Endodermal cell (in vitro differentiated cells): ENCODE measurements at regions not wholly inside any gene's neighbourhood (a gene's known extent, or its start where the extent isn't known, plus 50 kb on each side); places are given as distances from the start of the nearest gene placed in this dataset.
"Not testable (repeated sequence)": the region's sequence is repeated elsewhere in the genome, so short reads cannot be mapped to it uniquely, and the experiment has no call there.

ENCODE experiments used
- DNase-seq: peaks from one replicate; pipeline ENCODE4 v3.0.0-alpha.2; 2017
- H3K27ac ChIP-seq: 2 replicates; pipeline ENCODE4 v1.5.1; 2013; ENCODE audit warnings: mild to moderate bottlenecking, low read depth, low read length, moderate library complexity
- H3K27me3 ChIP-seq: 2 replicates; pipeline ENCODE4 v1.6.1; 2013; ENCODE audit warnings: mild to moderate bottlenecking, low read length, moderate library complexity; ENCODE audit not compliant: insufficient read depth, control insufficient read depth, poor library complexity, severe bottlenecking
- H3K36me3 ChIP-seq: 2 replicates; pipeline ENCODE4 v1.7.0; 2013; ENCODE audit warnings: mild to moderate bottlenecking, low read length, moderate library complexity; ENCODE audit not compliant: control insufficient read depth, insufficient read depth
- H3K4me1 ChIP-seq: one replicate; pipeline ENCODE4 v1.7.0; 2013; ENCODE audit warnings: low read length; ENCODE audit not compliant: control insufficient read depth, insufficient read depth
- H3K4me3 ChIP-seq: 2 replicates; pipeline ENCODE4 v1.5.1; 2013; ENCODE audit warnings: mild to moderate bottlenecking, low read length, moderate library complexity
- H3K9ac ChIP-seq: 2 replicates; pipeline ENCODE4 v1.6.1; 2013; ENCODE audit warnings: mild to moderate bottlenecking, low read length, moderate library complexity; ENCODE audit not compliant: poor library complexity, severe bottlenecking; ENCODE audit errors: extremely low read depth
- H3K9me3 ChIP-seq: 2 replicates; pipeline ENCODE4 v1.6.1; 2013; ENCODE audit warnings: mild to moderate bottlenecking, low read length, moderate library complexity; ENCODE audit not compliant: control insufficient read depth
- H3K27ac Mint-ChIP-seq: 2 replicates; pipeline ENCODE4 v1.8.0; 2020; ENCODE audit warnings: mixed read lengths
- H3K27me3 Mint-ChIP-seq: 2 replicates; pipeline ENCODE4 v1.8.0; 2021; ENCODE audit warnings: mild to moderate bottlenecking, mixed read lengths; ENCODE audit not compliant: insufficient read depth
- H3K36me3 Mint-ChIP-seq: 2 replicates; pipeline ENCODE4 v1.8.0; 2020; ENCODE audit warnings: low read depth, mixed read lengths
- H3K4me1 Mint-ChIP-seq: 2 replicates; pipeline ENCODE4 v1.8.0; 2020; ENCODE audit warnings: mixed read lengths
- H3K4me3 Mint-ChIP-seq: 2 replicates; pipeline ENCODE4 v1.8.0; 2020; ENCODE audit warnings: mild to moderate bottlenecking, moderate library complexity, mixed read lengths
- H3K9me3 Mint-ChIP-seq: 2 replicates; pipeline ENCODE4 v1.8.0; 2020; ENCODE audit warnings: mild to moderate bottlenecking, mixed read lengths
- WGBS, 2 experiments: methylation state at CpG; one replicate each; pipeline versions ENCODE4 v1.1.5 to v1.1.7; 2013; ENCODE audit warnings: missing lambda C conversion rate in 2 of 2, mixed read lengths in 1 of 2; ENCODE audit not compliant: insufficient coverage in 1 of 2, insufficient read length in 1 of 2; 5-methylcytosine and 5-hydroxymethylcytosine counted together
- TF ChIP-seq, protein P1 (sequence below): fragments of 200-600 bp; sonication (generic); conservative IDR thresholded peaks from 2 replicates; pipeline ENCODE4 v1.5.0; 2021; ENCODE audit warnings: antibody characterized with exemption, mild to moderate bottlenecking

DNA sequence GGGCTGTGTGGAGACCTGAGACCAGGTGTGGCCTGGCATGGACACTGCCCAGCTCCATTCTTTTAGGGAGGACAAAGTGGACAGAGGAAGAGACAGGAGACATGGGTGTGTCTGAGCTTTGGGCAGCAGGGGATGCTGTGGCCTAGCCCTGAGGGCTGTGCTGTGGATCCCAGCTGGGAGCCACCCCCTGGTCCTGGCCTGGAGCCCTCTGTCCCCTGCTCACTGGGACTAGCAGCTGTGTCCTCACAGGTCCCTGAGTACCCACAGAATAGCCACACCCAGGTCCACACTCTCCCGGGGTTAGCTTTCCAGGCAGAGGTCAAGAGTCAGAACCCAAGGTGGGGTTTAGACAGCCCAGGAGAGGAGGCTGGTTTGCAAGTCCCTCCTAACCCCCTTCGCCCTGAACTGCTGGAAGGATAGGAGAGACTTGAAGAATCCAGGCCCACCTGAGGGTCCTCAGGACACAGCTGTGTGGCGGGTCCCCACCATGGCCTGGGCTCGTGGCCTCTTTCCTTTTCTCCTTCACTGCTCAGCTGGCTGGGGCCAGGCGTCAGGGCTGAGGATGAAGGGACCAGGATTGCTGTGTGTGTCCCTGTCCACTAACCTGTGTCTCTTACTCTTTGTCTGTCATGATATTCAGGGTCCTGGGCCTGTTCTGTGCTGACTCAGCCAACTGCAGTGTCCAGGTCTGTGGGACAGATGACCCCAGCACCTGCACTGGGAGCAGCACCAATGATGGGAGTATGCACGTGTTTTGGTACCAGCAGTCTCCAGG is 78.5 kb upstream of the VPREB1 start:
- no peak overlapping the region for H3K4me3 Mint-ChIP-seq
- Histone ChIP-seq H3K36me3 (no peaks in the 10 kb centered on the region), H3K27me3 (peaks cover 95% of the 10 kb centered on the region), H3K27ac (no peak overlapping the region), H3K9ac (no peak overlapping the region), H3K9me3 (no peaks in the 10 kb centered on the region), H3K4me1 (no peaks in the 10 kb centered on the region), H3K4me3 (no peak overlapping the region)
- H3K9me3 Mint-ChIP-seq: no peaks in the 10 kb centered on the region
- H3K27ac Mint-ChIP-seq: no peak overlapping the region
- 52 to 65% methylated on average over 2 to 6 of the region's 6 CpGs for WGBS, 2 experiments
- no peaks in the 10 kb centered on the region for H3K36me3 Mint-ChIP-seq
- peaks cover 1% of the 10 kb centered on the region for H3K4me1 Mint-ChIP-seq
- DNase-seq: no peak
- peaks cover 94% of the 10 kb centered on the region for H3K27me3 Mint-ChIP-seq
- TF ChIP-seq, protein P1, sequence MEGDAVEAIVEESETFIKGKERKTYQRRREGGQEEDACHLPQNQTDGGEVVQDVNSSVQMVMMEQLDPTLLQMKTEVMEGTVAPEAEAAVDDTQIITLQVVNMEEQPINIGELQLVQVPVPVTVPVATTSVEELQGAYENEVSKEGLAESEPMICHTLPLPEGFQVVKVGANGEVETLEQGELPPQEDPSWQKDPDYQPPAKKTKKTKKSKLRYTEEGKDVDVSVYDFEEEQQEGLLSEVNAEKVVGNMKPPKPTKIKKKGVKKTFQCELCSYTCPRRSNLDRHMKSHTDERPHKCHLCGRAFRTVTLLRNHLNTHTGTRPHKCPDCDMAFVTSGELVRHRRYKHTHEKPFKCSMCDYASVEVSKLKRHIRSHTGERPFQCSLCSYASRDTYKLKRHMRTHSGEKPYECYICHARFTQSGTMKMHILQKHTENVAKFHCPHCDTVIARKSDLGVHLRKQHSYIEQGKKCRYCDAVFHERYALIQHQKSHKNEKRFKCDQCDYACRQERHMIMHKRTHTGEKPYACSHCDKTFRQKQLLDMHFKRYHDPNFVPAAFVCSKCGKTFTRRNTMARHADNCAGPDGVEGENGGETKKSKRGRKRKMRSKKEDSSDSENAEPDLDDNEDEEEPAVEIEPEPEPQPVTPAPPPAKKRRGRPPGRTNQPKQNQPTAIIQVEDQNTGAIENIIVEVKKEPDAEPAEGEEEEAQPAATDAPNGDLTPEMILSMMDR: no peak

GRCh38 chr22:22164541-22165272 is 79.9 kb upstream of the VPREB1 start:
- TF ChIP-seq, protein P1: peak; percentile 51
- H3K9ac ChIP-seq: no peak overlapping the region
- no peak for DNase-seq
- no peaks in the 10 kb centered on the region for H3K36me3 Mint-ChIP-seq
- WGBS, 2 experiments: 15 to 48% methylated on average over 3 of the region's 3 CpGs
- no peaks in the 10 kb centered on the region for H3K4me1 ChIP-seq
- H3K27me3 ChIP-seq: peaks cover 84% of the 10 kb centered on the region
- H3K27ac ChIP-seq: no peak overlapping the region
- H3K9me3 ChIP-seq: no peaks in the 10 kb centered on the region
- H3K4me3 ChIP-seq: no peak overlapping the region
- H3K4me3 Mint-ChIP-seq: no peak overlapping the region
- peaks cover 1% of the 10 kb centered on the region for H3K4me1 Mint-ChIP-seq
- H3K27ac Mint-ChIP-seq: no peak overlapping the region
- no peaks in the 10 kb centered on the region for H3K36me3 ChIP-seq
- H3K9me3 Mint-ChIP-seq: peaks cover 2% of the 10 kb centered on the region
- H3K27me3 Mint-ChIP-seq: peaks cover 91% of the 10 kb centered on the region

- H3K9ac ChIP-seq: no peak overlapping the region
- TF ChIP-seq, protein P1: no peak
- H3K4me1 Mint-ChIP-seq: no peaks in the 10 kb centered on the region
- H3K4me3 Mint-ChIP-seq: no peak overlapping the region
- no peak for DNase-seq
- H3K27ac ChIP-seq: no peak overlapping the region
- H3K36me3 Mint-ChIP-seq: no peaks in the 10 kb centered on the region
- no peaks in the 10 kb centered on the region for H3K9me3 ChIP-seq
- peaks cover 84% of the 10 kb centered on the region for H3K27me3 ChIP-seq
- WGBS, 2 experiments: 47 to 66% methylated on average over 3 to 9 of the region's 9 CpGs
- no peaks in the 10 kb centered on the region for H3K36me3 ChIP-seq
- no peak overlapping the region for H3K4me3 ChIP-seq
- H3K4me1 ChIP-seq: no peaks in the 10 kb centered on the region
- no peak overlapping the region for H3K27ac Mint-ChIP-seq
- peaks cover 93% of the 10 kb centered on the region for H3K27me3 Mint-ChIP-seq
- peaks cover 4% of the 10 kb centered on the region for H3K9me3 Mint-ChIP-seq
Observed at GRCh38 chr22:22161924-22162851, 82.4 kb upstream of the VPREB1 start.

GRCh38 chr22:22160768-22161167 is 83.8 kb upstream of the VPREB1 start:
- not testable (repeated sequence) for H3K27ac Mint-ChIP-seq, H3K4me1 ChIP-seq, H3K27ac ChIP-seq, DNase-seq, H3K4me3 Mint-ChIP-seq, H3K36me3 ChIP-seq, H3K4me3 ChIP-seq, H3K36me3 Mint-ChIP-seq, H3K4me1 Mint-ChIP-seq, H3K9me3 ChIP-seq, H3K9me3 Mint-ChIP-seq, H3K9ac ChIP-seq
- no CpG with 5 or more reads among the region's 2 CpGs for WGBS, 2 experiments
- H3K27me3 ChIP-seq: peaks cover 77% of the 10 kb centered on the region
- H3K27me3 Mint-ChIP-seq: peaks cover 93% of the 10 kb centered on the region
